BJ (cell line): ENCODE measurements at regions not wholly inside any gene's neighbourhood (a gene's known extent, or its start where the extent isn't known, plus 50 kb on each side); places are given as distances from the start of the nearest gene placed in this dataset.

Experiments used
- CTCF ChIA-PET: fragments of 350-600 bp; formaldehyde crosslinking; extraction: SDS; loops from one replicate; lab custom pipeline; 2021; ENCODE audit warnings: antibody characterized with exemption, inconsistent platforms; lab: Yijun Ruan, JAX
- POLR2A ChIA-PET: fragments of 300-600 bp; sonication (Branson Sonifier 250); formaldehyde crosslinking; extraction: SDS; loops from one replicate; lab custom pipeline; 2021; ENCODE audit warnings: antibody characterized with exemption; lab: Charles Lee
- DNase-seq: peaks from one replicate; pipeline ENCODE4 v3.0.0-alpha.2; 2011; ENCODE audit warnings: low read depth
- H3K27me3 ChIP-seq: 2 replicates; pipeline ENCODE4 v1.6.0; 2011; ENCODE audit warnings: low read length; ENCODE audit not compliant: control insufficient read depth, insufficient read depth
- H3K36me3 ChIP-seq: 2 replicates; pipeline ENCODE4 v1.5.1; 2011; ENCODE audit warnings: low read length; ENCODE audit not compliant: control insufficient read depth, insufficient read depth
- H3K4me3 ChIP-seq: 2 replicates; pipeline ENCODE4 v1.5.1; 2011; ENCODE audit warnings: low read depth, mild to moderate bottlenecking, control low read depth, low read length
- CTCF ChIP-seq: IDR thresholded peaks from 2 replicates; pipeline ENCODE4 v1.5.1; 2011; ENCODE audit warnings: low read depth, mild to moderate bottlenecking, control low read depth, inconsistent platforms, low read length, moderate library complexity; ENCODE audit not compliant: insufficient read depth

GRCh38 chr14:49199159-49199558, 387.0 kb downstream of the RPS29 start:
- H3K4me3 ChIP-seq = no peak overlapping the region
- POLR2A ChIA-PET = no interaction called here
- DNase-seq = no peak
- TF ChIP-seq CTCF = no peak
- no peaks in the 10 kb centered on the region for H3K36me3 ChIP-seq
- CTCF ChIA-PET = no interaction called here
- H3K27me3 ChIP-seq = no peaks in the 10 kb centered on the region

DNA sequence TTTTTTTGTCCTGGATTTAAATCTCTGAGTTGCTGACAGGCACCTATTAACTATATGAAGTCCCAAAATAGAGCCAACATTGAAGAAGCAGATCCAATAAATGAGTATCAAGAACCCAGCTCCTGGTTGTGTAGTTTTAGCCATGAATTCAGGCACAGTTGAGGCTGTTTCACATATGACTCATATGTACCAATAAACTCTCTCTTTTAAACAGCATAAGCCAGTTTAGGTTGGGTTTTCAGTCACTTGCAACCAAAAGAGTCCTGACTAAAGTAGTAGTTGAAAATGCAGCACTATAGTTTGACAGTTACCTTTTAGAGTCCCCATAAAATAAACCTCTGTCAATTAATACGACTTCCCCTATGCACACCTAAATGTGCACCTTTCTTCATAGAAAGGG, 389.9 kb downstream of the RPS29 start:
- ChIA-PET POLR2A (no interaction called here), CTCF (no interaction called here)
- Histone ChIP-seq H3K36me3 (no peaks in the 10 kb centered on the region), H3K27me3 (no peaks in the 10 kb centered on the region), H3K4me3 (no peak overlapping the region)
- DNase-seq = no peak
- no peak for TF ChIP-seq CTCF

DNA sequence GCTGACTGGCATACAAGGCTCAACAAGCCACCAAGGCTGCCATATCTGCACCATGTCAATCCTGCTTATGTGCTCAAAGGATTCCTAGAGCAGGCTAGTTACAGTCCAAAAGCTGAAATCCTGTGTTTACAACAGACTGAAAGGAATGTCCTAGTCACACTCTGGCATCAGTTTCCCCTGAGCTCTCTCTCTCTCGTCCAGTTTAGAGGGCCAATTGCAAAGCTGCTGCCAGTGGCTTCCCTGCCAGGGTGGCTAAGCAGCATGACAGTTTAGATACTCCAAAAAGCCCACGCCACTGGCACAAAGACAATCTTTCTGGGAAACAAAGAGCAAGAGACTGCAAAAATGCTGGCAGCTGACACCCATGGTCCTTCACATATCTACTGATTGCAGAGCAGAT, 392.1 kb downstream of the RPS29 start:
- ChIA-PET CTCF (no interaction called here), POLR2A (no interaction called here)
- DNase-seq = no peak
- no peaks in the 10 kb centered on the region for H3K27me3 ChIP-seq
- H3K4me3 ChIP-seq = no peak overlapping the region
- TF ChIP-seq CTCF = no peak
- no peaks in the 10 kb centered on the region for H3K36me3 ChIP-seq

GRCh38 chr14:49193332-49194065, 392.7 kb downstream of the RPS29 start:
- Histone ChIP-seq H3K4me3 (no peak overlapping the region), H3K27me3 (no peaks in the 10 kb centered on the region), H3K36me3 (no peaks in the 10 kb centered on the region)
- TF ChIP-seq CTCF = no peak
- CTCF ChIA-PET = no interaction called here
- POLR2A ChIA-PET = no interaction called here
- DNase-seq = no peak

DNA sequence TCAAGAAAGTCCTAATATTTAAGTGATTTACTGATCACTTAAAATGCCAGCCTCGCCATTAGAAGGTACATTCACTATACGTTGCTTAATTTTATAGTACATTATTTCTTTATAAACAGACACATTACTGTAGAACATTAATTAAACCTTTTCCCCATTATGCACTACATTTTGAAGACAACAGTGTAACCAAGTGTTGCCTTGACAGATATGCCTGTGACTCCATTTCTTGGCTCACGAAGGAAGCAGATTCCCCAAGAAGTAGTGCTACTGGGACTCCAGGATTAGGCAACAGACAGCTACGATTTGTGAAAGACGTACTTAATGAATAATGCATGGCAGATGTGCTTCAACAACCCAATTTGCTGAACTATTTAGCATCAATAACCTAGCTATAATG, 394.8 kb downstream of the RPS29 start:
- DNase-seq = no peak

More for the DNA sequence above, 394.8 kb downstream of the RPS29 start:
- POLR2A ChIA-PET = no interaction called here
- CTCF ChIA-PET = no interaction called here
- Histone ChIP-seq H3K27me3 (no peaks in the 10 kb centered on the region), H3K36me3 (no peaks in the 10 kb centered on the region), H3K4me3 (no peak overlapping the region)
- TF ChIP-seq CTCF = no peak
